NB4 (cell line): ENCODE measurements at regions not wholly inside any gene's neighbourhood (a gene's known extent, or its start where the extent isn't known, plus 50 kb on each side); places are given as distances from the start of the nearest gene placed in this dataset.
A peak's percentile ranks its signal among the peaks of the same experiment; 100 is the strongest.

Experiments
- DNase-seq: peaks from one replicate; pipeline ENCODE4 v3.0.0; 2010; ENCODE audit warnings: low read depth
- H3K4me3 ChIP-seq: one replicate; pipeline ENCODE4 v1.5.1; 2011; ENCODE audit warnings: mild to moderate bottlenecking, low read depth, low read length, moderate library complexity
- CTCF ChIP-seq: IDR thresholded peaks from one replicate; pipeline ENCODE4 v1.5.1; 2012; ENCODE audit warnings: low read depth, low read length
- MAX ChIP-seq: IDR thresholded peaks from 2 replicates; pipeline ENCODE4 v1.6.1; 2011; ENCODE audit warnings: low read depth, low read length
- MYC ChIP-seq: IDR thresholded peaks from 2 replicates; pipeline ENCODE4 v1.6.1; 2011; ENCODE audit warnings: low read depth, low read length
- POLR2A ChIP-seq: IDR thresholded peaks from 2 replicates; pipeline ENCODE4 v1.6.1; 2011; ENCODE audit warnings: mild to moderate bottlenecking; ENCODE audit not compliant: insufficient read length; ENCODE audit errors: extremely low read depth

DNA sequence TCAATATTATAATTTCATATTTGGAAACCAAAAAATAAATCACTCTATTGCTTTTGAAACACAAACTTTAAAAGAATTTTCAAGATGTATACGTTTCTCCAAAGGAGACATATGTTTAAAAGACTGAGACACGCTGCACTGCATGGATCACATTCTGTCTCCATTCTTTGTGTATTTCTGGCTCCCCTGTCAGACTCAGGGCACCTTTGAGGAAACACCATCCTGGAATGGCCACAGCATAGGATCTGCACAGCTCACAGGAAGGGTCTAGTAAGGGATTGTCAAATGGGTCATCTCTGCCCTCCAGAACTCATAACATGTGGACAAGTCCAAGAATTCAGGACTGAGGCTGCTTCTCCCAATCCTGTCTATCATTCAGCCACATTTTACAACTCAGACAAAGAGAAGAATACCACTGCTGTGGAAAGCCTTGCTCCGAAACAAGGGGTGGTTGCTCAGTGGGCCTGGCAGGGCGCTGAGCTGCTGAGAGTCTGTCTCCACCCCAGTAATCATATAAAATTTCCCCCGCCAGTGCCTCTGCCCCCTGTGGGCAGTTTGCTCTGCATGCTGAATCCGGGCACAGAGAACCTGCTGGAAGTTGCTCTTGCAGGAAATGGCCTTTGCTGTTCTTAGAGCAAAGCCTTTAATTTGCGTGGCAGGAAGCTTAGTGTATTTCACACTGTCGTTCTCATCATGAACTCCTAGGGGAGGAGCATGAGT, 85.3 kb upstream of the KLHL29 start:
- no peak for TF ChIP-seq MAX
- DNase-seq = no peak

GRCh38 chr2:23301136-23301535, 83.8 kb upstream of the KLHL29 start:
- no peak for DNase-seq
- TF ChIP-seq CTCF (no peak), MYC (no peak), MAX (no peak), POLR2A (no peak)
- H3K4me3 ChIP-seq = no peak overlapping the region

More for the DNA sequence above, 85.3 kb upstream of the KLHL29 start:
- H3K4me3 ChIP-seq = no peak overlapping the region

DNA sequence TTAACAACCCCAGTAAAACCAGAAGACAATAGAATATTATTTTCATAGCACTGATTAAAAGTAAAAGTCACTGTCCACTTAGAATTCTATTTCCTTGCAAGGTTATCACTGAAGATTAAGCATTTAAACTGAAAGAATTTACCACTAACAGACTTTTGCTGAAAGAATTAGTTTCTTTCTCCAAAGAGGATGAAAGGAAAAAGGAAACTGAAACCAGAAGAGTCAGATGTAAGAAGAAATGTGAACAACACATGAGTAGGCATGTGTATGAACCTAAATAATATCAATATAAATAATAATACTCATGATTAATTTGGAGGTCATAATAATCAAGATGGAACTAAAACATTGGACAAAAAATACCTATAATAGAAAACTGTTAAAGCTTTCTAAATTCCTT, 82.4 kb upstream of the KLHL29 start:
- H3K4me3 ChIP-seq = no peak overlapping the region
- no peak for DNase-seq
- TF ChIP-seq POLR2A = no peak
- no peak for TF ChIP-seq MYC
- no peak for TF ChIP-seq MAX
- TF ChIP-seq CTCF = no peak

DNA sequence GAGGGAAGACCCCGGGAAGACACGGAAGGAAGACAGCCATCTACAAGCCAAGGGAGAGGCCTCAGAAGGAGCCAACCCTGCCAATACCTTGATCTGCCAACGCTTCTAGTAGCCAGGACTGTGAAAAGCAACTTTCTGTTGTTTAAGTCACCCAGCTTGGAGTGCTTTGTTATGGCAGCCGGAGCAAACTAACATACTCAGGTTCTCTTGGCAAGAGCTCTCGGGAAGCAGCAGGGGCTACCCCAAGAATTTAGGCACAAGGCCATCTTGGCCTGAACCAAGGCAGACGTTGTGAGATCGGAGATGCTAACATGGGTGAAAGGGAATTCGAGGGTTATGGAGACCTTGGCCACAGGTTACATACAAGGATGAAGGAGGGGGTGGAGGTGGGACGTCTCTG, 78.6 kb upstream of the KLHL29 start:
- TF ChIP-seq CTCF = no peak
- no peak for TF ChIP-seq MAX
- TF ChIP-seq MYC = no peak
- no peak for TF ChIP-seq POLR2A
- H3K4me3 ChIP-seq = no peak overlapping the region
- no peak for DNase-seq

DNA sequence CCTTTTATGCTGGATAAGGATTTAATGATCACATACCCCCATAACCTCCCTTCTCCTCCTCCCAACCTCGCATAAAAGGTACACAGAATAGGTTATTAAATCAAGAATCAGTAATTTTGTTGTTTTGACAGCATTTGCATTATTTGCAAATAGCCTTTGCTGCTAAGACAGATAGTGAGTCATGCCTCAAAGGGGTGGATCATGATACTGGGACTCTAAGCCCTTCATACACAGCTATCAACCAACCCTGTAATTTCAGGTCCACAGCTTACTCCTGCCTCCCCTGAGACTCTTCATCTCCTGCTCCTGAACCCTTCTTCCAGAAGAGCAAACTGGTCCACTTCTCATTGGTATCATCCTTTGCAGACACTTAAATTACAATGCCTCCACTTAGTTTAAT, 73.8 kb upstream of the KLHL29 start:
- TF ChIP-seq MYC = no peak
- TF ChIP-seq MAX = no peak
- TF ChIP-seq POLR2A = no peak
- no peak for TF ChIP-seq CTCF
- H3K4me3 ChIP-seq = no peak overlapping the region
- DNase-seq = no peak

DNA sequence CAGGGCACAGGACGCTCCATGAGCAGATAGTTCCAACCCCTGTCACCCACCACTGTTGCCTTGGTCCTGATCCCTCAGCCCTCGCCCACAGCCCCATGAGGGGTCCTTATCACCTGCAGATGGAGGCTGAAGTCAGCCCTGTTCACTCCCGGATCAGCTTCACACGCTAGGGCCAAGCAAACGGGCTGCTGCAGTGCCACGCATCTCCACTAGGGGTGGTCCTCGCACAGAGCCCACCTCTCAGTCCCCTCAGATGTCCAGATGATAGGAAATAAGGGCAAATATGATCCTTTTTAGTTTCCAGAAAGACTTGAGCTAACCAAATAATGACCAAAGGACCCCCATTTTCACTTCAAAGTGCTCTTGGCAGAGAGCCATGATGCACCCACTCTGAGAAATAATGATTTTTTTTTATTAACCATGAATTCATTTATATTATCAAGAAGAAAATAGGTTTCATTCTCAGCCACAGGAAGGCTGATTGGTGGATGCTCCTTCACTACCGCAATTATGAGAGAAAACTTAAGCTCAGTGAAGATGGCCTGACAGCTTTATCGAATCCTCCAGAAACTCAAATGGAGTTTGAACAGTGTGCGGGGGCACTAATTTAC, 71.9 kb upstream of the KLHL29 start:
- DNase-seq = peak; percentile 53
- no peak overlapping the region for H3K4me3 ChIP-seq
- TF ChIP-seq POLR2A = no peak
- TF ChIP-seq CTCF = peak; percentile 96
